NCI-H1694 treated with DMSO at 0.1 percent for 48 hours (cell line): ENCODE measurements at regions not wholly inside any gene's neighbourhood (a gene's known extent, or its start where the extent isn't known, plus 50 kb on each side); places are given as distances from the start of the nearest gene placed in this dataset.

Experiments
- DNase-seq: peaks from one replicate; lab custom pipeline; 2025; lab: John Stamatoyannopoulos, UW

- DNase-seq = no peak
Measured at GRCh38 chr3:78003090-78003489, 963.2 kb downstream of the ROBO2 start.

- DNase-seq = no peak
Measured at GRCh38 chr3:78004571-78004970, 964.7 kb downstream of the ROBO2 start.

GRCh38 chr3:78013653-78014052 is 973.8 kb downstream of the ROBO2 start:
- DNase-seq = no peak

GRCh38 chr3:78015856-78016255 is 976.0 kb downstream of the ROBO2 start:
- no peak for DNase-seq

- DNase-seq = no peak
Measured at GRCh38 chr3:78021710-78022109, 981.8 kb downstream of the ROBO2 start.

GRCh38 chr3:78022232-78022631 is 982.3 kb downstream of the ROBO2 start:
- no peak for DNase-seq

GRCh38 chr3:78023257-78023656 is 983.4 kb downstream of the ROBO2 start:
- DNase-seq = no peak

GRCh38 chr3:78025916-78026315 is 986.0 kb downstream of the ROBO2 start:
- DNase-seq = no peak

GRCh38 chr3:78026318-78026828 is 986.5 kb downstream of the ROBO2 start:
- DNase-seq = no peak

GRCh38 chr3:78029775-78030174 is 989.9 kb downstream of the ROBO2 start:
- DNase-seq = no peak

GRCh38 chr3:78035131-78035641 is 995.3 kb downstream of the ROBO2 start:
- DNase-seq = no peak

- DNase-seq = no peak
Measured at GRCh38 chr3:78041486-78041885, 1001.6 kb downstream of the ROBO2 start.

- DNase-seq = no peak
Measured at GRCh38 chr3:78046566-78046965, 1006.7 kb downstream of the ROBO2 start.

- DNase-seq = no peak
Measured at GRCh38 chr3:78048698-78049097, 1008.8 kb downstream of the ROBO2 start.

GRCh38 chr3:78049521-78049920 is 1009.6 kb downstream of the ROBO2 start:
- no peak for DNase-seq

- no peak for DNase-seq
Measured at GRCh38 chr3:78050276-78051065, 1010.6 kb downstream of the ROBO2 start.

- DNase-seq = no peak
Measured at GRCh38 chr3:78052746-78053145, 1012.8 kb downstream of the ROBO2 start.

- DNase-seq = no peak
Measured at GRCh38 chr3:78066287-78066686, 1026.4 kb downstream of the ROBO2 start.

- no peak for DNase-seq
Measured at GRCh38 chr3:78070188-78070587, 1030.3 kb downstream of the ROBO2 start.

- DNase-seq = no peak
Measured at GRCh38 chr3:78076379-78076778, 1036.5 kb downstream of the ROBO2 start.

- no peak for DNase-seq
Measured at GRCh38 chr3:78077178-78077577, 1037.3 kb downstream of the ROBO2 start.

GRCh38 chr3:78077842-78078241 is 1037.9 kb downstream of the ROBO2 start:
- DNase-seq = no peak

GRCh38 chr3:78079514-78079913 is 1039.6 kb downstream of the ROBO2 start:
- DNase-seq = no peak

GRCh38 chr3:78086150-78086549 is 1046.3 kb downstream of the ROBO2 start:
- no peak for DNase-seq
